Astrocyte of the cerebellum (primary cell): ENCODE measurements at regions not wholly inside any gene's neighbourhood (a gene's known extent, or its start where the extent isn't known, plus 50 kb on each side); places are given as distances from the start of the nearest gene placed in this dataset.

Source experiments
- DNase-seq: peaks from one replicate; pipeline ENCODE4 v3.0.0-alpha.2; 2011; ENCODE audit warnings: low read depth
- H3K4me3 ChIP-seq: 2 replicates; pipeline ENCODE4 v1.5.1; 2011; ENCODE audit warnings: mild to moderate bottlenecking, low read depth, low read length, moderate library complexity
- in situ Hi-C: cut with HindIII; loops from 2 replicates; pipeline ENCODE4 v1.10.0; 2017; ENCODE audit warnings: low sequenced_read_pairs
- TF ChIP-seq, protein P1 (sequence below): IDR thresholded peaks from 2 replicates; pipeline ENCODE4 v1.5.1; 2012; ENCODE audit warnings: low read length, low read depth, moderate library complexity, mild to moderate bottlenecking; ENCODE audit errors: missing control alignments

DNA sequence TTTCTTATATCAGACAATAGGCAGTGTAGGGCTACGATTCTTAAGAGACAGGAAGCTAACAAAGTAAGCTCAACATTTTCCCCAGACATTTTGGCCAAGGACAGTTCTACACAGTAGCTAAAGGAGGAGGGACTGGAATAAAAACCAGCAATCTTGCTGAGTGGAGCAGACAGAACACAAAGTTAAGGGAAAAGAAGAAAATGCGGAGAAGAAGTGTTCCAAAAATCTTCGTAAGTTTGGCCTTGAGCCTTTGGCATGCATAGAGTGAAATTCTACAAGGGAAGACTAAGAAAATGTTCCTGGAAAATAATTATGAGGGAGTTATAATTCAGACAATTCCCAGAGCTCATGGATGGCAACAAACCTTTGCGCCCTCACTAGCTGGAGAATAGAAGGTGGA, 748.0 kb upstream of the CTNND2 start:
- TF ChIP-seq, protein P1, sequence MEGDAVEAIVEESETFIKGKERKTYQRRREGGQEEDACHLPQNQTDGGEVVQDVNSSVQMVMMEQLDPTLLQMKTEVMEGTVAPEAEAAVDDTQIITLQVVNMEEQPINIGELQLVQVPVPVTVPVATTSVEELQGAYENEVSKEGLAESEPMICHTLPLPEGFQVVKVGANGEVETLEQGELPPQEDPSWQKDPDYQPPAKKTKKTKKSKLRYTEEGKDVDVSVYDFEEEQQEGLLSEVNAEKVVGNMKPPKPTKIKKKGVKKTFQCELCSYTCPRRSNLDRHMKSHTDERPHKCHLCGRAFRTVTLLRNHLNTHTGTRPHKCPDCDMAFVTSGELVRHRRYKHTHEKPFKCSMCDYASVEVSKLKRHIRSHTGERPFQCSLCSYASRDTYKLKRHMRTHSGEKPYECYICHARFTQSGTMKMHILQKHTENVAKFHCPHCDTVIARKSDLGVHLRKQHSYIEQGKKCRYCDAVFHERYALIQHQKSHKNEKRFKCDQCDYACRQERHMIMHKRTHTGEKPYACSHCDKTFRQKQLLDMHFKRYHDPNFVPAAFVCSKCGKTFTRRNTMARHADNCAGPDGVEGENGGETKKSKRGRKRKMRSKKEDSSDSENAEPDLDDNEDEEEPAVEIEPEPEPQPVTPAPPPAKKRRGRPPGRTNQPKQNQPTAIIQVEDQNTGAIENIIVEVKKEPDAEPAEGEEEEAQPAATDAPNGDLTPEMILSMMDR, result no peak
- no peak for DNase-seq
- no peak overlapping the region for H3K4me3 ChIP-seq
- in situ Hi-C loops, result no loop called here

DNA sequence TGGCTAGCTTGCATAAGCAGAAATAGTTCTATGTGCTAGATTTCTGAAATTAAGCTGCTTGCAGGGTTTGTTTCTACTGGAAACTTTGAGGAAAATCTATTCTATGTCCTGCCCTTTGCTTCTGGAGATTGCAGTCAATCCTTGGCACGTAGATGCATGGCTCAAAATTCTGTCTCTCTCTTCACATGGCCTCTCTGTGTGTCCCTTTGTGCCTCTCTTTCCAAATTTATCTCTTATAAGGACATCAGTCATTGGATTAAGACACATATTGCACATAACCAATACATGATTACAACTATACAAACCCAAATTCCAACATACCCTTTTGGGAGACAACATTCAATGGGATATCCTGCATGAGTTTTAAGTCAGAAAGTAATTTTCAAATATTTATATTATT, 744.3 kb upstream of the CTNND2 start:
- no peak overlapping the region for H3K4me3 ChIP-seq
- DNase-seq, result no peak
- in situ Hi-C loops, result no loop called here
- TF ChIP-seq, protein P1, result no peak

DNA sequence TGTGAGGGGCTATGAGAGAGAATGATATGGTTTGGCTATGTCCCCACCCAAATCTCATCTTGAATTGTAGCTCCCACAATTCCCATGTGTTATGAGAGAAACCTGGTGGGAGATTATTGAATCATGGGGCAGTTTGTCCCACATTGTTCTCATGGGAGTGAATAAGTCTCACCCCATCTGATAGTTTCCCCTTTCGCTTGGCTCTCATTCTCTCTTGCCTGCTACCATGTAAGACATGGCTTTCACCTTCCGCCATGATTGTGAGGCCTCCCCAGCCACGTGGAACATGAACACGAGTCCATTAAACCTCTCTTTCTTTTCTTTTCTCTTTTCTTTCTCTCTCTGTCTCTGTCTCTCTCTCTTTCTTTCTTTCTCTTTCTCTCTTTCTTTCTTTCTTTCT, 743.4 kb upstream of the CTNND2 start:
- no peak for DNase-seq
- in situ Hi-C loops, result no loop called here
- TF ChIP-seq, protein P1, result no peak
- H3K4me3 ChIP-seq, result no peak overlapping the region

DNA sequence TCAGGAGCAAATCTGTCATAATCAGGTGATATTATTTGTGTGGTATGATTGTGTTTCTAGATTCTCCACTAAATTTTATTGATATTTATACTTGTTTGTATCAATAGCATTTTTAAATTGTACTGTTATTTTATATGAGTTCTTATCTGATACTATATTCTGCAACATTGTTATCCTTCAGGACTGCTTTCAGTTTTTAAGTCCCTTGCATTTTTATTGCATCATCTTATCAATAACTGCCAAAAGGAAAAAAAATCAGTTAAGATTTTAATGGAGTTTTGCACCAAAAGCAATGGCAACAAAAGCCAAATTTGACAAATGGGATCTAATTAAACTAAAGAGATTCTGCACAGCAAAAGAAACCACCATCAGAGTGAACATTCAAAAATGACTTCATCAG, 741.3 kb upstream of the CTNND2 start:
- TF ChIP-seq, protein P1, result no peak
- in situ Hi-C loops, result no loop called here

DNA sequence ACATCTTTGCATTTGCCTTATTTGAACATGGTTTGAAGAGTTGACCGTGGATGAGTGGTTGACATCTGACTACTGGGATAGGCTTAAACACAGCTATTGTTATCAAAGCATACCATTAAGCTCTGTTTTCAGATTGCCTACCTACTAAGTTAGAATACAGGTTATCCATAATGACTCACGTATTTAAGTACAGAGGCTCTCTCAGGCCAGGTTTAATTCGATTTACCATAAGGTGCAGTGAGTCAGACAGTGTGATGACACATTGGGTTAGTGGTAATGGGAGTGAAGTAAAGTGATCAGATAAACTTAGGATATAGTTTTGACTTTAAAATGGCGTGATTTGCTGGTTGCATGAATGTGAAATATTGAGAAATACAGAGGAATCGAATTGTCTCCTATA, 732.0 kb upstream of the CTNND2 start:
- TF ChIP-seq, protein P1, result no peak
- in situ Hi-C loops, result no loop called here
- no peak overlapping the region for H3K4me3 ChIP-seq
- DNase-seq, result no peak

More for the DNA sequence above, 741.3 kb upstream of the CTNND2 start:
- DNase-seq, result no peak
- no peak overlapping the region for H3K4me3 ChIP-seq

DNA sequence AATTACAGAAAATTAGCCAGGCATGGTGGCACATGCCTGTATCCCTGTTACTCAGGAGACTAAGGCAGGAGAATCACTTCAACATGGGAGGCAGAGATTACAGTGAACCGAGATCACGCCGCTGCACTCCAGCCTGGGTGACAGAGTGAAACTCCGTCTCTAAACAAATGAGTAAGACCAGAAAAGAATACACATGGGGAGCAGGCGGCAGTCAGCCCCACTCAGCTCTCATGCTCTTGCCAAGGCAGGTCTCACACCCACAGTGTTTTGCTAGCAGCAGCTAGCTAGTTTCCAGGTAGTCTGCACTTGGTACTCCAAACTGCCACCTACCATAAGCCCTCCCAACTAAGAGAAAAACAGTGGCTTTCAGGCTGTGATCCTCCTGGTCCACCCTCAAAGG, 722.3 kb upstream of the CTNND2 start:
- TF ChIP-seq, protein P1, result no peak
- no peak for DNase-seq
- in situ Hi-C loops, result no loop called here
- no peak overlapping the region for H3K4me3 ChIP-seq
